GM21447 (cell line): ENCODE measurements at regions not wholly inside any gene's neighbourhood (a gene's known extent, or its start where the extent isn't known, plus 50 kb on each side); places are given as distances from the start of the nearest gene placed in this dataset.

Source experiments
- ATAC-seq: cut with Tn5 transposase; IDR thresholded peaks from one replicate; pipeline ENCODE4 v1.9.1; 2021; ENCODE audit not compliant: unreplicated experiment

DNA sequence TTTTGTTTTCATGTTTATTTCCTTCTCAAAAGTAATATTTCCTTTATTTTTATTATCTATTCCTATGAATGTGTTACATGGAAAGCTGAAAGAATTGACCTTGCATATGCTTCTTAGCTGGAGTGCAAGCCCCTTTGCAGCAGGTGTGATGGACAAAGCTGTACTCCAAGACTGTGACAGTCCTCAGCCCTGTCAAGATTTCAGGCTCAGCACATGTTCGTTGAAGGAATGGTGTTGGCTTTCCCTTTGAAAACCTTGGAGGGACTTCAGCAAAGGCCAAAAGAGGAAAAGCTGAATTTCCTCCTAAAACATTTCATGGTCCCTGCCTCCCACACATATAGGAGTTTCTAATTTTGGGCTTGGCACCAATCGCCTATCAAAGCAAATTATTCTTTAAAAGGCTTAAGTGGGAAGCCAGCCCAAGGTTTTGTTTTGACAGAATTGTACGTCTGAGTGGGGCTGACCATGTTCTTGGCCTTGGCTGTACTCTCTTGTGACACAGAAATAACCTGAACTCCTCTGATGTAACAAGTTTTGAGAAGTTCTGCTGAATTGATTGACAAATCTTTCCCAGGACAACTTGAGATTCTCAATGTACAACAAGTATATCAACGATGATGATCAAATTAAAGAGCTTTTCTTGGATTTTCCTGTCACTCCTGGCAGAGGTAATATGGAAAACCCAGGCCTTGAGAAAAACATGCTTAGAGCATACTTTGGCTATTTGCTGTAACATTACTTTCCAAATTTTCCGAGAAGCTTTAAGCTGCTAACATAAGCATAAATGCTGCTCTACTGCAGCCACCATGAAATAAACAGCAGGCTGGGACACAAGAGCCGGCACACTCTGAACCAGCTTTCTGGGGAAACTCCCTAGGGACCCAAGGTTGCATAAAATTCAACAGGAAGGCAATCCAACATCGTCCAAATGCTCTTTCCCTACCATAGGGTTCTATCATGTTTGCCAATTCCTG lies 135.7 kb upstream of the ZNF648 start:
- no peak for ATAC-seq

GRCh38 chr1:182195733-182196132 lies 134.2 kb upstream of the ZNF648 start:
- ATAC-seq: no peak

GRCh38 chr1:182193908-182194550 lies 132.5 kb upstream of the ZNF648 start:
- ATAC-seq: no peak

GRCh38 chr1:182192966-182193365 lies 131.5 kb upstream of the ZNF648 start:
- no peak for ATAC-seq

DNA sequence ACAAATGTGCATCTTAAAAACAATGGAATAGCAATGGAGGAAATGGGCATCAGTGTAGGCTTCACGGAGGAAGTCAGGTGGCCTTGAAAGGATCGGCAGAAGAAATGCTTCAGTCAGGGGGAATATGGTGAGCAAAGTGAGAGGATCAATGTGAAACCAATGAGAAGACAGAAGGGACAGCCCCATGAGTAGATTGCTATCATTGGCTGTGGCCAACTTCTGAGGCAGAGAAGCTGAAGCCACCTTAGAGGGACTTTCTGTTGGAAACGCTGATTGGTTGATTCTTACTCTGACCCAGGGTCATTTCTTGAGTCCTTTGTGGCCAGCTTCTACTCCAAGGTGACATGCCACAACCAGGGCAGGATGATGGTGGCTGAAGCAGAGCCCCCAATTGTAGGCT lies 130.7 kb upstream of the ZNF648 start:
- ATAC-seq: no peak

DNA sequence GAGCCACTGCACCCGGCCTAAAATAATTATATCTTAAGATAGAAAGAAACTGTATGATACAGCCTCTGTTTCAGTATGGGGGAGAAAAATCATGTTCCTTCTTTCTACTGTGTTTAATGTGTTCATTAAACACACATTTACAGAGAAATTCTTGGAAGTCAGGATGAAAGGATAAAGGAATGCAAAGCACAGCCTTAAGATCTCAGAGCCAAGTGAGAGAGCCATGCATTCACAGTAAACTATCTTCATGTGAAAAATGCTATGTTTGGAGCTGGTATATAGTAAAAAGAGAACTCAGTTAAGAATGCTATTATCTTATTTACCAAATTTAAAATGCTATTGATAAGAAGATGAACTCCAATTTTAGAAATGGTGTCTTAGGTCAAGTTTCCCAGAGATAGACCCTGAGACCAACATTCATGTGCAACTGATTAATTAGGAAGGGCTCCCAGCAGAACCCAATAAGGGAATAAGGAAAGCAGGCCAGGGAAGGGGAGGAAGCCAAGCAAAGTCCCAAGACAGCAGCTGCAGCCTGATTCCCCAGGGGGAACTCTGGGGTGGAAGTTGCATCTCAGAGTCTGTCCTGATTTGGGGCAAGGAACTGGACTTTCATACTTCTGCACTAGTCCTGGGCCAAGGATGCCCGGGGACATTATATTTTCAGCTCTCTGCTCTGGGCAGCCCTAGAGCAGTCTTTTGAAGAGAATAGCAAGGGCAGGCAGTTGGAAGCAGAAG lies 130.0 kb upstream of the ZNF648 start:
- no peak for ATAC-seq

- ATAC-seq: no peak
Measured at GRCh38 chr1:182189535-182190066, 128.1 kb upstream of the ZNF648 start.

DNA sequence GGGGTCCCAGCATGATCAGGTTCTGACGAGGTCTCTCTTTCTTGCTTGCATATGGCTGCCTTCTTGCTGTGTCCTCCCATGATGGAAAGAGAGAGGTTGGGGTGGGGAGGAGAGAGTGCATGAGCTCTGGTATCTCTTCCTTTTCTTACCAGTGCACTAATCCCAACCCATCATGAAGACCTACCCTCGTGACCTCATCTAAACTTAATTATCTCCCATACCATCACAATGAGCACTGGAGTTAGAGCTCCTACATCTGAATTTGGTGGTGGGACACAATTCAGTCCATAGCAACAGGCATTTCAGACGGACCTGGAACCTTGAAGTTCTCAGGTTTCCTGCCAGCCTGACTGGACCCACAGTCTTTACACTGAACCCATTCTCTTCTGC lies 125.2 kb upstream of the ZNF648 start:
- no peak for ATAC-seq

DNA sequence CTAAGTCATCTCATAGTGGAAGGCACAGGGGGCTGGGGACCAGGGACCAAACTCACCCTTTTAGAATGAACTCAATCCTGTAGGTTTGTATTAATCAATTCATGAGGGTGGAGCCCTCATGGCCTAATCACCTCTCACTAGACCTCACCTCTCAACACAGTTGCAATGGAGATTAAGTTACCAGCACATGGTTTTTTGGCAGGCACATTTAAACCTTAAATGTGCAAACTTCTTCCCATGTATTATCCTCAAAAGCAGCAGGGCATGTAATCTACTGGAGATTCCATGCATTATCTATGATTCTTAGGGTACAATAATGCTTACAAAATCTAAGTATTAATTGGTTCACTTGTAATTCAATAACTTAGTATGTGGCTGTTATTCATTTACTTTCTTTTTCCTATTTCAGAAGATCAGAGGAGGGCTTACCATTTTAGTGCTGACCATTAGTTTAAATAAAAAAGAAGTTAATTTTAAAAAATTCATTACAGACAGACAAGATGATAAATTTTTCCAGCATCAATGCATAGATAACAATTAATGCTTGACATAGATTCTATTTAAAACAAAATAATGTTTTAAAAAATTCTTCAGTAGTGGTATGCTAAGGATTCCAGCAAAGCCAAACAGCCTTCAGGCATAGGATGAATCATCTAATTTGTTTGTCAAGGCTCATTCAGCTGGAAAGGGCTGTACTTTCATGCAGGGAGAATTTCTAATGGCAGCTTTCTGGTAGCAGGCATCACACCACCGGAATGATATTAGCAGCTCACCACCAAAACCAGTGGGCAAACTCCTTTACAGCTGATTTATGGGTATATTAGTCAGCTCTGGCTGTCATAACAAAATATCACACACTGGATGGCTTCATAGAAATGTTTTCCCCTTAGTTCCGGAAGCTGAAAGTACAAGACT lies 124.6 kb upstream of the ZNF648 start:
- no peak for ATAC-seq

DNA sequence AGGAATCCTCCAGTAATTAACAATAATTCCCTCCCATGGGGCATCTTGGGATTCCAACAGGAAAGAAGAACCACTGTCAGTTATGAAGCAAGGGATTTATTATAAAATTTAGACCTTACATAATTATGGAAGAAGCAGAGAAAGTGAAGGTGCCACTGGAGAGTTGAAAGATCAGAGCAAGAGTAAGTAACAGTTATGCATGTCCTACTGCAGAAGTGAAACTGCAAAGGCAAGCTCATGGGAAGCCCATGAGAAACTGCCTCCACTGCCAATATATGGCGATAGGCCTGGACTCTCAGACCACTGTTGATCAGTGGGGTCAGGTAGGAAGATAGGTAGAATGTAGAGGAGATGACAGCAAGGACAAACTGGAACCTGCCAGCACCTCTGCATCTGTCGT lies 123.6 kb upstream of the ZNF648 start:
- no peak for ATAC-seq

DNA sequence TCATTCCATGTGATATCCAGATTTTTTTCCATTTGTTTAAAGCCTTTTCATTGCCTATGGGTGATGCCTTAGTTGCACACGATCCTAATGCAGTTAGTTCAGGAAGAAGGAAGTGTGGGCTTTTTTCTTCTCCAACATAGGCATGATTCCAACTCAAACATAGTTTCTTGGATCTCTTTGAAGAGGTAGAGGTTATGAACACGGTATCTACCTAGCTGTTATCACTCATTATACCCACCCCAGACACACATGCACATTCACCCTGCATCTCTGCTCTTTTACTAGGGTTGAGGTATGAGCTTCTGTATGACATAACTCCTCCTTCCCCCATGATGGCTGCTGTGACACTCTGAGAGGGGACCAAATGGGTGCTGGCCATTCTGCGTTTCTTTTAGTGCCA lies 122.1 kb upstream of the ZNF648 start:
- ATAC-seq: no peak

DNA sequence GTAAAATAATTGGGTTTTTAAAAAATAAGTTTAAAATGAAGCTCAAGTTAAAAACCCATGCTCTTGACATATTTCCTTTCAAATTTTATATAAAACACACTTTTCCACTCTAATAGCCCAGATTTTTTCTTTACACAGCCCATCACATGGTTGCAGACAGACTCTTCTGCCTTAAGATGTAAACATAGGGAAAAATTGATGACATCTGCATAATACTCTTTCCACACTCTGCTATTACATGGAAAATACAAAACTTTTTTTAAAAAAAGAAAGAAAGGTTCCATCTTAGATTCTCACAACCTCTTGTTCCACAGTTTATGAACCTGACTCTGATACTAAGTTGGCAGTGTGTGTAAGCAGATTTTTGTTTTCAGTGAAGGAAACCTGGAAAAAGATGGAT lies 120.8 kb upstream of the ZNF648 start:
- ATAC-seq: no peak

DNA sequence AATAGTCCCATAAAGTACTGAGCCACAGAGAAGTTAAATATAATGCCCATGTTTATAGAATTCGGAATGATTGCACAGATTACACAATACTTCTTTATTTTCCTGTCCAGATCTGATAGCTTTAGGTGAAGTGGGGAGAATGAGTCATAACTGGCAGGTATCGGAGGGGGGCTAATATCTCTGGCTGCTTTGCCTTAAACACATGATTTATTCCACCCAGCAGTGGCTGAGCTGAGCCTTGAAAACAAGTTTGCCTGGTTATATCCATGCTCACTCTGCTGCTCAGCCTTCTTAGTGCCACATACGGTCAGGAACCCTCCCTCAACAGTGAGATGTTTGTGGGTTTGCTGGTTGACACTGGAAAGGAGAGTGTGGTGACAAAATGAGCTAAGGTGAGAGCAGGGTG lies 119.7 kb upstream of the ZNF648 start:
- ATAC-seq: no peak

GRCh38 chr1:182175361-182175931 lies 113.9 kb upstream of the ZNF648 start:
- no peak for ATAC-seq

DNA sequence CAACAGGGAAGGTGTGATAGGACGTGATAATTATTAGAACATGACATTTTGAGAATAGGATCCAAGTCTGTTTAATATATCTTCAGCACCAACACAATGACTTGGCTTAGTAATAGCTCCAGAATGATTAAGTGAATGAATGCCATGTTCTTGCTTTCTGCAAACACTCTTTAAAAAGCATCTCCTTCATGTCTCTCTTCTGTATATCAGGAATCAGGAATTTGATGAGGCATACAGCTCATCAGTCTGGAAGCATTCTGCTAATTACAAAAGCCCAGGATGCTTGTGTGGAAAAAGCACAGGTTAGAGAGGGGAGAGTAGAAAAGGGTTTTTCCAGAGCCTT lies 113.0 kb upstream of the ZNF648 start:
- ATAC-seq: no peak

- ATAC-seq: no peak
Measured at GRCh38 chr1:182173808-182174512, 112.4 kb upstream of the ZNF648 start.

- ATAC-seq: no peak
Measured at GRCh38 chr1:182172699-182173098, 111.2 kb upstream of the ZNF648 start.

- ATAC-seq: no peak
Measured at GRCh38 chr1:182170891-182171461, 109.5 kb upstream of the ZNF648 start.

DNA sequence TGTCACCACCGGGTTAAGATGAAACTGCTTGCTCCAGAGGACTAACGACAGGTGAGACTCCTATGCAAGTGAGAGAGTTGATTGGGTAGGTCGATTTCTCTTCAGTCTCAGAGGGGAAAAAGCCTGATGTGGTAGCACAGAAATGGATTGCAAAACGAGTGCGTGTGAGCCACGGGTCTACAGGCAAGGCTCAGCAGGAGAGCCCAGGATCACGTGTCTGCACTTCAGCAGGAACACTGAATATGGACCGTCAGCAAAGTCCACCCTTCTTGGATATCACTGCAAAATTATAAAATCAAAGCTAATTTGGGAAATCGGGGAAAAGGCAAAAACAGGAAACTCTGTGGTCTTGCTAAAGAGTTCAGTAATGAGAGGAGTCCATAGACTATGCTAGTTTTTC lies 107.7 kb upstream of the ZNF648 start:
- ATAC-seq: no peak
